ENCODE measurements at regions not wholly inside any gene's neighbourhood (a gene's known extent, or its start where the extent isn't known, plus 50 kb on each side); places are given as distances from the start of the nearest gene placed in this dataset.

DNA sequence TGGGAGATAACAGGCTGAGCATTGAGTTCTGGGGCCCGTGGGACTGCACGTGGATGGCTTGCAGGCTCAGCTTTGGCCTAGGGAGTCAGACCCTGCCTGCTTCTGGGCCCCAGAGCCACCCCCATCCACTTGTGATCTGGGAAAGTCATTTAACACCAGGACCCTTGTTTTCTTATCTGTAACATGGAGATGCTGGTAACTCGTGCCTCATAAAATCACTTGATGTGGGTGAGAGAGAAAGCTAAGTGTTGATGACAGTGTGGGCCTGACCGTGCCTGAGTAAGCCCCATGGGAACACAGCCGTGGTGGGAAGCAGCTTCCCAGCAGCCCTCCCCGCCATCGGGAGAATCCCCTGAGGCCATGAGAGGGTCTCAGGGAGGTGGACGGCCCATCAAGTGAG lies 378.1 kb downstream of the GABRB3 start:
- H3K79me2 ChIP-seq (ENCODE audit: control insufficient read depth, insufficient read depth, low read length) = no peaks in the 10 kb centered on the region
- DNase-seq = no peak
- Mint-ChIP-seq H3K4me3 (no peak overlapping the region), H3K4me1 (no peaks in the 10 kb centered on the region), H3K27ac (no peak overlapping the region), H3K9me3 (ENCODE audit: insufficient read depth) (peaks cover 4% of the 10 kb centered on the region), H3K27me3 (no peaks in the 10 kb centered on the region)
- H3K4me1 ChIP-seq (ENCODE audit: control insufficient read depth in 2 of 2, insufficient read depth in 2 of 2, low read length in 2 of 2) = no peaks in the 10 kb centered on the region
- TF ChIP-seq, protein P1, sequence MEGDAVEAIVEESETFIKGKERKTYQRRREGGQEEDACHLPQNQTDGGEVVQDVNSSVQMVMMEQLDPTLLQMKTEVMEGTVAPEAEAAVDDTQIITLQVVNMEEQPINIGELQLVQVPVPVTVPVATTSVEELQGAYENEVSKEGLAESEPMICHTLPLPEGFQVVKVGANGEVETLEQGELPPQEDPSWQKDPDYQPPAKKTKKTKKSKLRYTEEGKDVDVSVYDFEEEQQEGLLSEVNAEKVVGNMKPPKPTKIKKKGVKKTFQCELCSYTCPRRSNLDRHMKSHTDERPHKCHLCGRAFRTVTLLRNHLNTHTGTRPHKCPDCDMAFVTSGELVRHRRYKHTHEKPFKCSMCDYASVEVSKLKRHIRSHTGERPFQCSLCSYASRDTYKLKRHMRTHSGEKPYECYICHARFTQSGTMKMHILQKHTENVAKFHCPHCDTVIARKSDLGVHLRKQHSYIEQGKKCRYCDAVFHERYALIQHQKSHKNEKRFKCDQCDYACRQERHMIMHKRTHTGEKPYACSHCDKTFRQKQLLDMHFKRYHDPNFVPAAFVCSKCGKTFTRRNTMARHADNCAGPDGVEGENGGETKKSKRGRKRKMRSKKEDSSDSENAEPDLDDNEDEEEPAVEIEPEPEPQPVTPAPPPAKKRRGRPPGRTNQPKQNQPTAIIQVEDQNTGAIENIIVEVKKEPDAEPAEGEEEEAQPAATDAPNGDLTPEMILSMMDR (IDR thresholded peaks at IDR 0.05) = no peak
- TF ChIP-seq EZH2 (IDR thresholded peaks at IDR 0.05; ENCODE audit: borderline replicate concordance, insufficient read depth, low read depth, low read length, poor library complexity, severe bottlenecking) = no peak
- ChIA-PET CTCF (no interaction called here), POLR2A (no interaction called here)
- no peak overlapping the region for H3K4me2 ChIP-seq (replicated peaks; ENCODE audit: low read depth, low read length, poor library complexity, severe bottlenecking)
- H3K9ac ChIP-seq (ENCODE audit: low read length) = no peak overlapping the region
- no peaks in the 10 kb centered on the region for H3K36me3 ChIP-seq (replicated peaks in 1 of 2; ENCODE audit: control extremely low read depth in 1 of 2, control insufficient read depth in 1 of 2, extremely low read depth in 1 of 2, insufficient read depth in 2 of 2, low read length in 1 of 2)
- no peak overlapping the region for H2AFZ ChIP-seq (ENCODE audit: insufficient read depth, low read depth, low read length, poor library complexity, severe bottlenecking)
- no peak for ATAC-seq (ENCODE audit: low read depth)
- no peaks in the 10 kb centered on the region for H4K20me1 ChIP-seq (ENCODE audit: control insufficient read depth, insufficient read depth, low read length, poor library complexity, severe bottlenecking)
- WGBS (ENCODE audit: insufficient coverage) = 61% methylated on average over 7 of the region's 8 CpGs
- H3K27me3 ChIP-seq (replicated peaks in 1 of 4; ENCODE audit: control extremely low read depth in 1 of 4, control insufficient read depth in 3 of 4, insufficient read depth in 4 of 4, low read length in 3 of 4) = no peaks in the 10 kb centered on the region
- intact Hi-C loops (cut with micrococcal nuclease) = no loop called here
- no peak overlapping the region for H3K27ac ChIP-seq (ENCODE audit: low read length in 2 of 2)
- H3K4me3 ChIP-seq (ENCODE audit: control extremely low read depth in 1 of 5, extremely low read depth in 1 of 5, insufficient read depth in 1 of 5, low read depth in 2 of 5, low read length in 4 of 5) = no peak overlapping the region
- H3K9me3 ChIP-seq (ENCODE audit: control extremely low read depth in 1 of 3, control insufficient read depth in 2 of 3, insufficient read depth in 1 of 3, low read length in 2 of 3) = peaks cover 0 to 14% (median 0%) of the 10 kb centered on the region in 3 donors

DNA sequence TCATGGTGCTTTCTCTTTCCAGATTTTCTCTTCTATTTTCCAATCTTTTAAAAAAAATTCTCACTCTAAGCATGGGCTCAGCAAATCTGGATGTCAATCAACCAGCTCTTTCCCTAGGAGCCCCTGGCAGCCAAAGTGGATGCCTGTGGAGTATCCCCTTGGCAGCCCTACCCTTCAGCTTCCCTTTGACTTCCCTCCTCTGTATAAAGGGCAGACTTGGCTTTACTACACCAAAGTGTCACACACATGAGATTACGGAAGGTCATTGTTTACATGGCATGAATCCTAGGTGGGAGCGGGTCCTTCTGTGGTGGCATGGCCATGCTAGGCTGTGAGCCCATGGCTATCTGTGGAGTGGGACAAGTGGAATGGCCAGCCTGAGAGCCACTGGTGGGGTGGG lies 379.9 kb downstream of the GABRB3 start:
- intact Hi-C loops (cut with micrococcal nuclease) = no loop called here
- no peaks in the 10 kb centered on the region for H3K36me3 ChIP-seq (replicated peaks in 1 of 2; ENCODE audit: control extremely low read depth in 1 of 2, control insufficient read depth in 1 of 2, extremely low read depth in 1 of 2, insufficient read depth in 2 of 2, low read length in 1 of 2)
- peaks cover 3% of the 10 kb centered on the region for H3K9me3 Mint-ChIP-seq (ENCODE audit: insufficient read depth)
- peaks cover 0 to 21% (median 0%) of the 10 kb centered on the region in 3 donors for H3K9me3 ChIP-seq (ENCODE audit: control extremely low read depth in 1 of 3, control insufficient read depth in 2 of 3, insufficient read depth in 1 of 3, low read length in 2 of 3)
- H4K20me1 ChIP-seq (ENCODE audit: control insufficient read depth, insufficient read depth, low read length, poor library complexity, severe bottlenecking) = no peaks in the 10 kb centered on the region
- H3K27ac Mint-ChIP-seq = no peak overlapping the region
- no peak overlapping the region for H3K9ac ChIP-seq (ENCODE audit: low read length)
- no peaks in the 10 kb centered on the region for H3K79me2 ChIP-seq (ENCODE audit: control insufficient read depth, insufficient read depth, low read length)
- no peak overlapping the region for H3K4me3 ChIP-seq (ENCODE audit: control extremely low read depth in 1 of 5, extremely low read depth in 1 of 5, insufficient read depth in 1 of 5, low read depth in 2 of 5, low read length in 4 of 5)
- H3K27me3 ChIP-seq (replicated peaks in 1 of 4; ENCODE audit: control extremely low read depth in 1 of 4, control insufficient read depth in 3 of 4, insufficient read depth in 4 of 4, low read length in 3 of 4) = no peaks in the 10 kb centered on the region
- ChIA-PET POLR2A (no interaction called here), CTCF (no interaction called here)
- DNase-seq = no peak
- H3K4me1 Mint-ChIP-seq = no peaks in the 10 kb centered on the region
- no peaks in the 10 kb centered on the region for H3K27me3 Mint-ChIP-seq
- H3K4me3 Mint-ChIP-seq = no peak overlapping the region
- no peaks in the 10 kb centered on the region for H3K4me1 ChIP-seq (ENCODE audit: control insufficient read depth in 2 of 2, insufficient read depth in 2 of 2, low read length in 2 of 2)
- 100% methylated on average over 1 of the region's 2 CpGs for WGBS (ENCODE audit: insufficient coverage)
- H3K27ac ChIP-seq (ENCODE audit: low read length in 2 of 2) = no peak overlapping the region
- H2AFZ ChIP-seq (ENCODE audit: insufficient read depth, low read depth, low read length, poor library complexity, severe bottlenecking) = no peak overlapping the region
- H3K4me2 ChIP-seq (replicated peaks; ENCODE audit: low read depth, low read length, poor library complexity, severe bottlenecking) = no peak overlapping the region
- no peak for TF ChIP-seq EZH2 (IDR thresholded peaks at IDR 0.05; ENCODE audit: borderline replicate concordance, insufficient read depth, low read depth, low read length, poor library complexity, severe bottlenecking)
- TF ChIP-seq, protein P1 (IDR thresholded peaks at IDR 0.05) = no peak
- no peak for ATAC-seq (ENCODE audit: low read depth)
